ENCODE measurements at regions not wholly inside any gene's neighbourhood (a gene's known extent, or its start where the extent isn't known, plus 50 kb on each side); places are given as distances from the start of the nearest gene placed in this dataset.

- TF ChIP-seq CTCF (IDR thresholded peaks at IDR 0.05; ENCODE audit: low read depth, low read length) (no peak), POLR2A (IDR thresholded peaks at IDR 0.05; ENCODE audit: extremely low read depth, insufficient read length) (no peak)
These were observed 72.0 kb upstream of the PARD3 start for GRCh38 chr10:34886906-34887642.
